Activated naive CD8-positive, alpha-beta T cell (primary cell): ENCODE measurements at regions not wholly inside any gene's neighbourhood (a gene's known extent, or its start where the extent isn't known, plus 50 kb on each side); places are given as distances from the start of the nearest gene placed in this dataset.
"Not testable (repeated sequence)": the region's sequence is repeated elsewhere in the genome, so short reads cannot be mapped to it uniquely, and the experiment has no call there.

Source experiments
- H3K27ac Mint-ChIP-seq: one replicate; pipeline ENCODE4 v1.8.0; 2021; ENCODE audit warnings: mixed read lengths
- H3K27me3 Mint-ChIP-seq: one replicate; pipeline ENCODE4 v1.8.0; 2021; ENCODE audit warnings: mixed read lengths
- H3K36me3 Mint-ChIP-seq: one replicate; pipeline ENCODE4 v1.8.0; 2021; ENCODE audit warnings: mixed read lengths
- H3K4me1 Mint-ChIP-seq: one replicate; pipeline ENCODE4 v1.8.0; 2021; ENCODE audit warnings: low read depth, mixed read lengths
- H3K4me3 Mint-ChIP-seq: one replicate; pipeline ENCODE4 v1.8.0; 2021; ENCODE audit warnings: mild to moderate bottlenecking, mixed read lengths
- H3K9me3 Mint-ChIP-seq: one replicate; pipeline ENCODE4 v1.8.0; 2021; ENCODE audit warnings: low read depth, mixed read lengths

DNA sequence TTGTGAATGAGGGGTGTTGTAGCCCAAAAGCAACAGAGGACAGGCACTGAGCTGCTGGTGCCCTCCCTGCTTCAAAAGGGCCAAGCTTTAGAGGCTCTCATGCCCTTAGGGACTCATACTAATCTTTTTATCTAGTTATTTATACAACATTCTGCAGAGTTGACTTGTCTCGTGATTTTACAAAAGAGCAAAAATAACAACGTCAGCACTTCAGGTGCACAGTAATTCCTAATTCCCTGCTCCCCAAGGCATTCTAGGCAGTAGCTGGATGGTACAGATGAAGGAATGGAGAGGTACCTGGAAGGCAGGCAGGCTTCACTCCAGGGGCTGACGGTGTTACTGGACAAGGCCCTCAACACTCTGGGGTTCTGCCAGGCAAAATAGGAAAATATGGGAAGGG lies 406.7 kb upstream of the CCL2 start:
- Mint-ChIP-seq H3K9me3 (no peaks in the 10 kb centered on the region), H3K36me3 (no peaks in the 10 kb centered on the region), H3K4me1 (no peaks in the 10 kb centered on the region), H3K4me3 (no peak overlapping the region), H3K27me3 (no peaks in the 10 kb centered on the region), H3K27ac (no peak overlapping the region)

- Mint-ChIP-seq H3K36me3 (no peaks in the 10 kb centered on the region), H3K4me3 (no peak overlapping the region), H3K9me3 (no peaks in the 10 kb centered on the region), H3K27me3 (peaks cover 7% of the 10 kb centered on the region), H3K4me1 (no peaks in the 10 kb centered on the region), H3K27ac (no peak overlapping the region)
Observed at GRCh38 chr17:33854596-33854995, 400.5 kb upstream of the CCL2 start.

DNA sequence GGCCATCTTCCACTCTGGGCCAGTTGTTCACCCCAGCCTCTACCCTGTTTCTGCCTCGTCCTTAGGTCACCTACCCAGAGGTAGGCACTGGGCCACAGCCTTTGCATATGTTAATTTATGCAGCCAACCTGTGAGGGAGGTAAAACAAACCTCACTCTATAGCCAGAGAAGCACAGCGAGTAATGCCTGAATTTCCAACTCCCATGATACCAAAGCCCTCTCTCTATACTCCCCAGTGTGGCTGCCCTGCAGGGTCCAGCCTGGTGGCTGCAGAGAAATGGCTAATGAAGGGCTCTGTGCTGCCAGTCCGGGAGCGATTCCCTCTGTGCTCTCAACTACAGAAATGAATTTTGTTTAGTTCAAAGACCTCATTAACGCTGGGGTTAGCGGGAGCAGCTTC lies 397.0 kb upstream of the CCL2 start:
- peaks cover 10% of the 10 kb centered on the region for H3K27me3 Mint-ChIP-seq
- H3K4me3 Mint-ChIP-seq = no peak overlapping the region
- H3K9me3 Mint-ChIP-seq = no peaks in the 10 kb centered on the region
- no peak overlapping the region for H3K27ac Mint-ChIP-seq
- no peaks in the 10 kb centered on the region for H3K4me1 Mint-ChIP-seq
- no peaks in the 10 kb centered on the region for H3K36me3 Mint-ChIP-seq

DNA sequence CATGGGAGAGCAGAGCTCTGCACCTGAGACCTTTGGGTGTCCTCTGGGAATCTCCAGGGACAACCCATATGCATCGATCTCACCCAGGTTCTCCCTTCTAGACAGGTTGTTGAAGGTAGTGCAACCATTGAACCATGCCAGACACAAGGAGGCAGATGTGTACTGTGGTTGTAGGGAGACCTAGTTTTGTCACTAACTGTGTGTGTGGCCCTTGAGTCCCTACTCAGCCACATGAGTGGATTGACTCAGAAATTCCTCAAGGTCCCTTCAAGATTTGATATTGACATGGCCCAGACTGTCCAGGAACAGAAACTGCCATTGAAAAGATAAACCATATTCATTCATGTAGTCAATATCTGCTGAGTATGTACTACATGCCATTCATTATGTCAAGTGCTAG lies 396.4 kb upstream of the CCL2 start:
- H3K36me3 Mint-ChIP-seq = no peaks in the 10 kb centered on the region
- H3K4me3 Mint-ChIP-seq = no peak overlapping the region
- no peak overlapping the region for H3K27ac Mint-ChIP-seq
- no peaks in the 10 kb centered on the region for H3K9me3 Mint-ChIP-seq
- no peaks in the 10 kb centered on the region for H3K4me1 Mint-ChIP-seq
- H3K27me3 Mint-ChIP-seq = peaks cover 11% of the 10 kb centered on the region

- no peak overlapping the region for H3K4me3 Mint-ChIP-seq
- no peaks in the 10 kb centered on the region for H3K36me3 Mint-ChIP-seq
- peaks cover 8% of the 10 kb centered on the region for H3K27me3 Mint-ChIP-seq
- no peaks in the 10 kb centered on the region for H3K9me3 Mint-ChIP-seq
- H3K27ac Mint-ChIP-seq = no peak overlapping the region
- no peaks in the 10 kb centered on the region for H3K4me1 Mint-ChIP-seq
Observed at GRCh38 chr17:33862772-33863602, 392.1 kb upstream of the CCL2 start.

- no peak overlapping the region for H3K27ac Mint-ChIP-seq
- no peaks in the 10 kb centered on the region for H3K9me3 Mint-ChIP-seq
- no peak overlapping the region for H3K4me3 Mint-ChIP-seq
- no peaks in the 10 kb centered on the region for H3K4me1 Mint-ChIP-seq
- H3K27me3 Mint-ChIP-seq = peaks cover 8% of the 10 kb centered on the region
- no peaks in the 10 kb centered on the region for H3K36me3 Mint-ChIP-seq
Observed at GRCh38 chr17:33864758-33865229, 390.3 kb upstream of the CCL2 start.

DNA sequence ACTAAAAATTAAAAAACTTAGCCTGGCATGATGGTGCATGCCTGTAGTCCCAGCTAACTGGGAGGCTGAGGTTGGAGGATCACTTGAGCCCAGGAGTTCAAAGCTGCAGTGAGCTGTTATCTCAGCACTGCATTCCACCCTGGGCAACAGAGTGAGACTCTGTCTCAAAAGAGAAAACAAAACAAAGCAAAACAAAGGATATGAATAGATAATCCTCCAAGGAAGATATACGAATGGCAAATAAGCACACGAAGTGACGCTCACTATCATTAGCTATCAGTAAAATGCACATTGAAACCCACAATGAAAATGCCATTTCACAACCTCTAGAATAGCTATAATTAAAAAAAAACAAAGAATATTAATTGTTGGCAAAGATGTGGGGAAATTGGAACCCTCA lies 386.2 kb upstream of the CCL2 start:
- Mint-ChIP-seq H3K4me3 (no peak overlapping the region), H3K27me3 (peaks cover 6% of the 10 kb centered on the region), H3K4me1 (no peaks in the 10 kb centered on the region), H3K27ac (no peak overlapping the region), H3K36me3 (no peaks in the 10 kb centered on the region), H3K9me3 (no peaks in the 10 kb centered on the region)

DNA sequence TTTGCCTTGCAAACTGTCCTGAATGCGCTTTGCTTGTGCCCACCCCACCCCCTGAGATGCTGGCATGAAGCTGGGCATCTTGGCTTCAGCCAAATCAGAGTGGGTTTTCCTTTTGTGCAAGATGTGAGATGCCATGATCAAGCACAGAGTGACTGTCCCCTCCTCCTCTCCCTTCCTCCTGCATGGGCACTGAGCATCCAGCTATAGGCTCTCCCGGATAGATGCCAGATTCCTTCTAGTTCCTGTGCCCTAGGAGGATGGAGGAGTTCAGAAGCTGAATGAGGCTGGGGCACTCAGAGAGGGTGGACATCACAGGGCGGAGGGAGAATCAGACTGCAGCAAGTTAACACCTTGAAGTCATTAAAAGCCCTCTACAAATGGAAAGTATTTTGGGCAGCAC lies 384.1 kb upstream of the CCL2 start:
- Mint-ChIP-seq H3K9me3 (no peaks in the 10 kb centered on the region), H3K4me3 (no peak overlapping the region), H3K36me3 (no peaks in the 10 kb centered on the region), H3K27ac (no peak overlapping the region), H3K27me3 (peaks cover 8% of the 10 kb centered on the region), H3K4me1 (no peaks in the 10 kb centered on the region)

GRCh38 chr17:33871720-33872540 lies 383.2 kb upstream of the CCL2 start:
- no peaks in the 10 kb centered on the region for H3K4me1 Mint-ChIP-seq
- no peak overlapping the region for H3K4me3 Mint-ChIP-seq
- no peak overlapping the region for H3K27ac Mint-ChIP-seq
- H3K9me3 Mint-ChIP-seq = no peaks in the 10 kb centered on the region
- H3K36me3 Mint-ChIP-seq = no peaks in the 10 kb centered on the region
- peaks cover 7% of the 10 kb centered on the region for H3K27me3 Mint-ChIP-seq

DNA sequence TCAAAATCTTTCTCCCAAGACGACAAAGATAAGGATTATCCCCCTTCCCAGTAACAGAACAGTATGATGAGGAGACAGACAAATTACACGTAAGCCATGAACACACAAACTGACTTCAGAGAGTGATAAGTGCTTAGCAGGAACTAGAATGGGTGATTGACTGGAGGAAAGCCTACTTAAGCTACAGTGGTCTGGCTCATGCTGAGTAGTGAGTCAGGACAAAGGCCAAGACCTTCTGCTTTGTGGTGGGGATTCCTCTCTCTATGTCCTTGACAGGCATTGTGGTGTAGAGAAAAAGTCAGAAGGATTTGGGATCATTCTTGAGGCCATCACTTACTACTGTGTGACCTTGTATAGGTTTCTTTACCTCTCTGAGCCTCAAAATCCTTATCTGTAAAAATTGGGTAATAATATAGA lies 381.9 kb upstream of the CCL2 start:
- Mint-ChIP-seq H3K27me3 (peaks cover 9% of the 10 kb centered on the region), H3K4me1 (no peaks in the 10 kb centered on the region)

GRCh38 chr17:33874617-33875060 lies 380.4 kb upstream of the CCL2 start:
- Mint-ChIP-seq H3K4me1 (no peaks in the 10 kb centered on the region), H3K4me3 (no peak overlapping the region), H3K27ac (no peak overlapping the region), H3K27me3 (peaks cover 11% of the 10 kb centered on the region), H3K9me3 (no peaks in the 10 kb centered on the region), H3K36me3 (no peaks in the 10 kb centered on the region)

More for the DNA sequence above, 381.9 kb upstream of the CCL2 start:
- H3K36me3 Mint-ChIP-seq = no peaks in the 10 kb centered on the region
- no peak overlapping the region for H3K4me3 Mint-ChIP-seq
- H3K27ac Mint-ChIP-seq = no peak overlapping the region
- H3K9me3 Mint-ChIP-seq = no peaks in the 10 kb centered on the region

DNA sequence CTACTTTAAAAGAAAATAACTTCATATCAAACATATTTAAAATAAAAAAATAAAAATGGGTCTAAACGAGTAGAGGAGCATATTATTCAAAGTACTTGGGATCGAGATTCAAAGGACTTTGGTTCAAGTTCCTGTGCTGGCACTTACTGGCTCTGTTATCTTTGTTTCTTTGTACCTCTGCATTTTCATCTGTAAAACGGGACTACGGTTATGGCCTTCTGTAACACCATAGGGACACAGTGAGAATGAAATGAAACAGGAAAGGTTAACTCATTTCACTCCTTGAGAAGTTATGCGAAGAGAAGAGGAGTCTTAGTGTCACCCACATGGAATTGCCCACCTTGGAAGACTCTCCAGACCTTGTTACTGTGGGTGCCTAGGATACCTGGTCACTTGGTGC lies 379.1 kb upstream of the CCL2 start:
- H3K36me3 Mint-ChIP-seq = no peaks in the 10 kb centered on the region
- H3K9me3 Mint-ChIP-seq = no peaks in the 10 kb centered on the region
- no peaks in the 10 kb centered on the region for H3K4me1 Mint-ChIP-seq
- no peak overlapping the region for H3K4me3 Mint-ChIP-seq
- H3K27ac Mint-ChIP-seq = no peak overlapping the region
- peaks cover 11% of the 10 kb centered on the region for H3K27me3 Mint-ChIP-seq

- H3K27ac Mint-ChIP-seq, H3K4me3 Mint-ChIP-seq, H3K36me3 Mint-ChIP-seq, H3K9me3 Mint-ChIP-seq, H3K4me1 Mint-ChIP-seq, H3K27me3 Mint-ChIP-seq: not testable (repeated sequence)
Observed at GRCh38 chr17:33882273-33882672, 372.8 kb upstream of the CCL2 start.

GRCh38 chr17:33882677-33883076 lies 372.4 kb upstream of the CCL2 start:
- H3K4me1 Mint-ChIP-seq, H3K36me3 Mint-ChIP-seq, H3K27me3 Mint-ChIP-seq, H3K27ac Mint-ChIP-seq, H3K9me3 Mint-ChIP-seq, H3K4me3 Mint-ChIP-seq: not testable (repeated sequence)

DNA sequence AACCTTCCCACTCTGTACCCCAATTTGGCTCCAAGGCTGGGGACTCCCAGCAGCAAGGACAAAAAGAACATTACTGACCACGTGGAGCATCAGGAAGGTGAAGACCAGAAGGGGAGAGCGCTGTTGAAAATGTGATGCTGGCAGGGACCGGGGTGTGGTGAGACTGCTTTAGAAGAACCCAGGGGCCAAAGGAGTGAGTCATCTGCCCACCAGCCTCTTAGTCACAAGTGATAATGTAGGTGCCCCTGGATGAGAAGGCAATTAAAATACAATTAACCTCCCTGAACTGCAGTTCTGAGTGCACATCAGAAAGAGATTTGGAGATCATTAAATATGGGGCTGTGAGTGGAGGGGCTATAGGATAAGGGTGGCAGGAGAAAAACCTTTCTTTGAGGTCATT lies 366.6 kb upstream of the CCL2 start:
- Mint-ChIP-seq H3K4me3 (no peak overlapping the region), H3K27me3 (peaks cover 4% of the 10 kb centered on the region), H3K4me1 (no peaks in the 10 kb centered on the region)

More for the DNA sequence above, 366.6 kb upstream of the CCL2 start:
- no peaks in the 10 kb centered on the region for H3K36me3 Mint-ChIP-seq
- H3K9me3 Mint-ChIP-seq = no peaks in the 10 kb centered on the region
- H3K27ac Mint-ChIP-seq = no peak overlapping the region
